HS-5 (cell line): ENCODE measurements at regions not wholly inside any gene's neighbourhood (a gene's known extent, or its start where the extent isn't known, plus 50 kb on each side); places are given as distances from the start of the nearest gene placed in this dataset.
"Not testable (repeated sequence)": the region's sequence is repeated elsewhere in the genome, so short reads cannot be mapped to it uniquely, and the experiment has no call there.

ENCODE experiments used
- DNase-seq: peaks from one replicate; pipeline ENCODE4 v3.0.0-alpha.2; 2012; ENCODE audit warnings: low read depth

GRCh38 chr2:156779416-156780120, 343.4 kb downstream of the GPD2 start:
- no peak for DNase-seq

- DNase-seq: not testable (repeated sequence)
Measured at GRCh38 chr2:156781677-156782076, 345.5 kb downstream of the GPD2 start.

- DNase-seq: no peak
Measured at GRCh38 chr2:156784020-156784701, 348.0 kb downstream of the GPD2 start.

- DNase-seq: no peak
Measured at GRCh38 chr2:156787517-156787916, 351.3 kb downstream of the GPD2 start.

- DNase-seq: no peak
Measured at GRCh38 chr2:156790343-156791037, 354.3 kb downstream of the GPD2 start.

GRCh38 chr2:156792242-156792840, 356.2 kb downstream of the GPD2 start:
- no peak for DNase-seq

- DNase-seq: no peak
Measured at GRCh38 chr2:156797832-156798231, 361.7 kb downstream of the GPD2 start.

- DNase-seq: no peak
Measured at GRCh38 chr2:156800065-156800653, 364.0 kb downstream of the GPD2 start.

GRCh38 chr2:156800781-156801361, 364.7 kb downstream of the GPD2 start:
- DNase-seq: no peak

- DNase-seq: no peak
Measured at GRCh38 chr2:156803243-156803642, 367.1 kb downstream of the GPD2 start.

- DNase-seq: no peak
Measured at GRCh38 chr2:156803967-156804366, 367.8 kb downstream of the GPD2 start.

GRCh38 chr2:156810094-156810493, 373.9 kb downstream of the GPD2 start:
- DNase-seq: no peak

GRCh38 chr2:156812496-156812895, 376.3 kb downstream of the GPD2 start:
- no peak for DNase-seq

GRCh38 chr2:156817430-156817829, 381.3 kb downstream of the GPD2 start:
- DNase-seq: no peak

- no peak for DNase-seq
Measured at GRCh38 chr2:156818221-156818620, 382.0 kb downstream of the GPD2 start.

- DNase-seq: no peak
Measured at GRCh38 chr2:156818944-156819343, 382.8 kb downstream of the GPD2 start.

- peak; percentile 62 for DNase-seq
Measured at GRCh38 chr2:156826341-156826933, 390.3 kb downstream of the GPD2 start.

- DNase-seq: no peak
Measured at GRCh38 chr2:156834431-156834830, 398.3 kb downstream of the GPD2 start.

GRCh38 chr2:156837635-156838370, 401.6 kb downstream of the GPD2 start:
- DNase-seq: no peak

GRCh38 chr2:156841321-156841720, 405.1 kb downstream of the GPD2 start:
- DNase-seq: no peak
